Esophagus squamous epithelium (tissue), 5 donors: ENCODE measurements at regions not wholly inside any gene's neighbourhood (a gene's known extent, or its start where the extent isn't known, plus 50 kb on each side); places are given as distances from the start of the nearest gene placed in this dataset.

Experiments used
- DNase-seq: peaks from one replicate; lab custom pipeline; 2025; lab: John Stamatoyannopoulos, UW
- H3K27ac ChIP-seq, 4 donors: fragments of 200-600 bp; sonication (generic); one replicate each; pipeline ENCODE4 v1.5.1; 2016 to 2019; ENCODE audit warnings: mild to moderate bottlenecking in 1 of 4
- H3K27me3 ChIP-seq, 4 donors: fragments of 200-600 bp; sonication (generic); 1 replicate in 3 of 4; 2 replicates in 1 of 4; pipeline versions ENCODE4 v1.5.1 to v1.6.0; 2017 to 2021; ENCODE audit warnings: antibody characterized with exemption in 1 of 4
- H3K36me3 ChIP-seq, 3 donors: fragments of 200-600 bp; sonication (generic); one replicate each; pipeline ENCODE4 v1.5.1; 2016 to 2019
- H3K4me1 ChIP-seq, 3 donors: fragments of 200-600 bp; sonication (generic); one replicate each; pipeline ENCODE4 v1.5.1; 2017 to 2019
- H3K4me3 ChIP-seq, 4 donors: fragments of 200-600 bp; sonication (generic); 1 replicate in 3 of 4; 2 replicates in 1 of 4; pipeline ENCODE4 v1.5.1; 2016 to 2019; ENCODE audit warnings: mild to moderate bottlenecking in 2 of 4, moderate library complexity in 1 of 4
- H3K9me3 ChIP-seq, 3 donors: fragments of 200-600 bp; sonication (generic); one replicate each; pipeline ENCODE4 v1.5.1; 2016 to 2019
- POLR2A ChIP-seq, 4 donors: fragments of 450-650 bp; IDR thresholded peaks; one replicate each; pipeline ENCODE4 v1.6.1; 2017; ENCODE audit warnings: antibody characterized with exemption in 4 of 4, mild to moderate bottlenecking in 4 of 4, moderate library complexity in 3 of 4
- WGBS, 2 donors: methylation state at CpG; one replicate each; pipeline ENCODE4 v1.1.5; 2018; 5-methylcytosine and 5-hydroxymethylcytosine counted together
- intact Hi-C: fragments of 100-400 bp; cut with DNase I; formaldehyde crosslinking; loops from one replicate; pipeline ENCODE4 v1.15.0; 2022
- TF ChIP-seq, protein P1 (sequence below), 6 experiments: fragments of 450-650 bp in 4 of 6; fragments of 200-600 bp in 2 of 6; sonication (generic) in 2 of 6; IDR thresholded peaks; one replicate each; pipeline ENCODE4 v1.5.1; 2016 to 2019; ENCODE audit warnings: antibody characterized with exemption in 6 of 6, mild to moderate bottlenecking in 4 of 6, moderate library complexity in 4 of 6
- donor health status: DM: yes; HTN: yes; CAD: no.

- DNase-seq = no peak
- intact Hi-C loops = no loop called here
- Histone ChIP-seq H3K36me3 (peaks cover 0 to 3% (median 0%) of the 10 kb centered on the region in 3 donors), H3K9me3 (no peaks in the 10 kb centered on the region), H3K4me3 (no peak overlapping the region), H3K27ac (no peak overlapping the region), H3K27me3 (no peaks in the 10 kb centered on the region), H3K4me1 (no peaks in the 10 kb centered on the region)
- TF ChIP-seq, protein P1, sequence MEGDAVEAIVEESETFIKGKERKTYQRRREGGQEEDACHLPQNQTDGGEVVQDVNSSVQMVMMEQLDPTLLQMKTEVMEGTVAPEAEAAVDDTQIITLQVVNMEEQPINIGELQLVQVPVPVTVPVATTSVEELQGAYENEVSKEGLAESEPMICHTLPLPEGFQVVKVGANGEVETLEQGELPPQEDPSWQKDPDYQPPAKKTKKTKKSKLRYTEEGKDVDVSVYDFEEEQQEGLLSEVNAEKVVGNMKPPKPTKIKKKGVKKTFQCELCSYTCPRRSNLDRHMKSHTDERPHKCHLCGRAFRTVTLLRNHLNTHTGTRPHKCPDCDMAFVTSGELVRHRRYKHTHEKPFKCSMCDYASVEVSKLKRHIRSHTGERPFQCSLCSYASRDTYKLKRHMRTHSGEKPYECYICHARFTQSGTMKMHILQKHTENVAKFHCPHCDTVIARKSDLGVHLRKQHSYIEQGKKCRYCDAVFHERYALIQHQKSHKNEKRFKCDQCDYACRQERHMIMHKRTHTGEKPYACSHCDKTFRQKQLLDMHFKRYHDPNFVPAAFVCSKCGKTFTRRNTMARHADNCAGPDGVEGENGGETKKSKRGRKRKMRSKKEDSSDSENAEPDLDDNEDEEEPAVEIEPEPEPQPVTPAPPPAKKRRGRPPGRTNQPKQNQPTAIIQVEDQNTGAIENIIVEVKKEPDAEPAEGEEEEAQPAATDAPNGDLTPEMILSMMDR (IDR thresholded peaks at IDR 0.05) = no peak
- no peak for TF ChIP-seq POLR2A (IDR thresholded peaks at IDR 0.05)
- 91% methylated on average over 1 of the region's 1 CpG for WGBS, 2 donors
Measured at GRCh38 chr2:144170179-144170578, 349.7 kb downstream of the ZEB2 start.

GRCh38 chr2:144166743-144167142 is 353.2 kb downstream of the ZEB2 start:
- intact Hi-C loops = no loop called here
- Histone ChIP-seq H3K27ac (no peak overlapping the region), H3K36me3 (no peaks in the 10 kb centered on the region), H3K27me3 (no peaks in the 10 kb centered on the region), H3K9me3 (no peaks in the 10 kb centered on the region), H3K4me1 (no peaks in the 10 kb centered on the region), H3K4me3 (no peak overlapping the region)
- TF ChIP-seq, protein P1 (IDR thresholded peaks at IDR 0.05) = no peak
- TF ChIP-seq POLR2A (IDR thresholded peaks at IDR 0.05) = no peak
- DNase-seq = no peak

- Histone ChIP-seq H3K9me3 (no peaks in the 10 kb centered on the region), H3K27me3 (no peaks in the 10 kb centered on the region), H3K4me3 (no peak overlapping the region), H3K4me1 (no peaks in the 10 kb centered on the region), H3K36me3 (no peaks in the 10 kb centered on the region), H3K27ac (no peak overlapping the region)
- no peak for TF ChIP-seq POLR2A (IDR thresholded peaks at IDR 0.05)
- TF ChIP-seq, protein P1 (IDR thresholded peaks at IDR 0.05) = no peak
- WGBS, 2 donors = 79 to 96% methylated on average over 1 of the region's 1 CpG
- no peak for DNase-seq
- intact Hi-C loops = no loop called here
Measured at GRCh38 chr2:144165599-144166250, 354.2 kb downstream of the ZEB2 start.

DNA sequence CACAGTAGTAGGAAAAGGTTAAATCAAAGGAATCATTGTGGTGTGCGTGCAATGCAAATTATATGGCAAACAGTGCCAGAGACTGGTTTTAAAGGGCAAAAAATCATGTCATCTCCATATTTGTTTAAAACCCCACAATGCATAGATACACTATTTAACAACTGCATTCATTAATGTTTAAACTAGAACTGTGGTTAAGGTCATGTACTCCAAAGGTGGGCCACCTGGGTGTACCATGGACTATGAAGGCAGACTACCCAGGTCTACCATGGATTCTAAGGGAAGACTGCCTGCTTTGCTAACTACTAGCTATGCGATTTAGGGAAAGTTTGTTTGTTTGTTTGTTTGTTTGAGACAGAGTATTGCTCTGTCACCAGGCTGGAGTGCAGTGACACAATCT is 356.3 kb downstream of the ZEB2 start:
- Histone ChIP-seq H3K27ac (no peak overlapping the region), H3K36me3 (no peaks in the 10 kb centered on the region), H3K27me3 (no peaks in the 10 kb centered on the region), H3K9me3 (no peaks in the 10 kb centered on the region), H3K4me1 (no peaks in the 10 kb centered on the region), H3K4me3 (no peak overlapping the region)
- no peak for DNase-seq
- TF ChIP-seq, protein P1 (IDR thresholded peaks at IDR 0.05) = no peak
- no peak for TF ChIP-seq POLR2A (IDR thresholded peaks at IDR 0.05)
- 87 to 88% methylated on average over 2 of the region's 2 CpGs for WGBS, 2 donors
- intact Hi-C loops = no loop called here

DNA sequence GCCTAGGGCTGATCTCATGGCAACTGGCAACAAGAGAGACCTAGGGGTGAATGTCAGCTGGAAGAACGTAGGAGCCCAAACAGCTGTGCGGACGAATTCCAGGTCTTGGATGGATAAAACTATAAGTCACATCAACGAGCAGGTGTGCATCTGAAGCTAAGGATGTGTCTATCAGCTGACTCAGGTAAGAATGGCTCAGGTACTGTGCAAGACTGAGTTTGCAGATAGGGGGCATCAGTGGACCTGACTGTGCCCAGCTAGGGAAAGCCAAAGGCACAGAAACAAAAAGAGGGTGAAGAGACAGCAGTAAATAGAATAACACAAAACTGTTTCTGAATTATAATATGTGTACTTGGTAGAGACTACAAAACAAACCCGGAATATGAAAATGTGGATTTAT is 357.3 kb downstream of the ZEB2 start:
- Histone ChIP-seq H3K27ac (no peak overlapping the region), H3K4me1 (no peaks in the 10 kb centered on the region), H3K4me3 (no peak overlapping the region), H3K36me3 (no peaks in the 10 kb centered on the region), H3K9me3 (no peaks in the 10 kb centered on the region), H3K27me3 (no peaks in the 10 kb centered on the region)
- intact Hi-C loops = no loop called here
- TF ChIP-seq POLR2A (IDR thresholded peaks at IDR 0.05) = no peak
- TF ChIP-seq, protein P1 (IDR thresholded peaks at IDR 0.05) = peak in 3 of 6 experiments; percentile 34 to 58 (median 42)
- 83 to 87% methylated on average over 5 of the region's 5 CpGs for WGBS, 2 donors
- DNase-seq = no peak
